Astrocyte of the cerebellum (primary cell): ENCODE measurements at regions not wholly inside any gene's neighbourhood (a gene's known extent, or its start where the extent isn't known, plus 50 kb on each side); places are given as distances from the start of the nearest gene placed in this dataset.
"Not testable (repeated sequence)": the region's sequence is repeated elsewhere in the genome, so short reads cannot be mapped to it uniquely, and the experiment has no call there.

Source experiments
- DNase-seq: peaks from one replicate; pipeline ENCODE4 v3.0.0-alpha.2; 2011; ENCODE audit warnings: low read depth
- H3K4me3 ChIP-seq: 2 replicates; pipeline ENCODE4 v1.5.1; 2011; ENCODE audit warnings: mild to moderate bottlenecking, low read depth, low read length, moderate library complexity
- in situ Hi-C: cut with HindIII; loops from 2 replicates; pipeline ENCODE4 v1.10.0; 2017; ENCODE audit warnings: low sequenced_read_pairs
- TF ChIP-seq, protein P1 (sequence below): IDR thresholded peaks from 2 replicates; pipeline ENCODE4 v1.5.1; 2012; ENCODE audit warnings: low read length, low read depth, moderate library complexity, mild to moderate bottlenecking; ENCODE audit errors: missing control alignments

DNA sequence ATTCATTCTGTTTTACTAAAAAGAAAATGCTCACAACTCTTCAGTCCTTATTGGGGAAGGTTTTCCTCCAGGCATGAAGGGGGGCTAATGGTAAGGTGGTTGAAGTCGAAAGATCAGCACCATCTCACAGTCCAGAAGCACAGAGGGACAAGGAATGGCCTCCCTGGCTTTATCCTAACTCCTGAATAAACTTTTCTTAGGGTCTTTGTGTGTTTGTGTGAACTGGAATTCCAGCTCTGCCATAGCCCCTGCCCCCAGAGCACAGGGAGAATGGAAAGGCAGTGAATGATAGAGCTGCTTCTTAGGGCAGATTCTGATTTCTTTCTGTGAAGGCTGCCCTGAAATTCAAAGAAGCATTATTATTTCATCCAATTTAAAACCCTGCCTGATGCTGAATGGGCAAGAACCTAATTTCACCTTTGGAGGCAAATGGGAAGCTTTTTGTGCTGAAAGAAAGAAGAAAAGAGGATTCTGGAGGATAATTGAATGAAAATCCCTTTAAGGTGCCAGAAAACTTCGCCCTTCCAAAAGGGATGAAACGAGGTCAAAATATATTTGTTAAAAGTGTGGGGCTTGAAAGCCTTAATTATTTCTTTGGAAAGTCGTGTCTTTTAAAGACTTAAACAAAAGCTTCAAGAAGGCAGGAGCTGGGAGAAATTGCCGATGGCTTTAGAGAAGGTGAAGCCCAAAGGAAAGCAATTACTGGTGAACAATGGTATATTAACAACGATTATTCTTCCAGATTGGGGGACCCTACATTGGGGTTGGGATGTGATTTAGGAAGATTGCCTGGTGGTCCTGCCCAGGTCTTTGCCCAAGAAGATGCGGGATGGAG, 259.9 kb upstream of the RGMA start:
- no peak overlapping the region for H3K4me3 ChIP-seq
- no peak for DNase-seq
- in situ Hi-C loops: no loop called here
- TF ChIP-seq, protein P1, sequence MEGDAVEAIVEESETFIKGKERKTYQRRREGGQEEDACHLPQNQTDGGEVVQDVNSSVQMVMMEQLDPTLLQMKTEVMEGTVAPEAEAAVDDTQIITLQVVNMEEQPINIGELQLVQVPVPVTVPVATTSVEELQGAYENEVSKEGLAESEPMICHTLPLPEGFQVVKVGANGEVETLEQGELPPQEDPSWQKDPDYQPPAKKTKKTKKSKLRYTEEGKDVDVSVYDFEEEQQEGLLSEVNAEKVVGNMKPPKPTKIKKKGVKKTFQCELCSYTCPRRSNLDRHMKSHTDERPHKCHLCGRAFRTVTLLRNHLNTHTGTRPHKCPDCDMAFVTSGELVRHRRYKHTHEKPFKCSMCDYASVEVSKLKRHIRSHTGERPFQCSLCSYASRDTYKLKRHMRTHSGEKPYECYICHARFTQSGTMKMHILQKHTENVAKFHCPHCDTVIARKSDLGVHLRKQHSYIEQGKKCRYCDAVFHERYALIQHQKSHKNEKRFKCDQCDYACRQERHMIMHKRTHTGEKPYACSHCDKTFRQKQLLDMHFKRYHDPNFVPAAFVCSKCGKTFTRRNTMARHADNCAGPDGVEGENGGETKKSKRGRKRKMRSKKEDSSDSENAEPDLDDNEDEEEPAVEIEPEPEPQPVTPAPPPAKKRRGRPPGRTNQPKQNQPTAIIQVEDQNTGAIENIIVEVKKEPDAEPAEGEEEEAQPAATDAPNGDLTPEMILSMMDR: no peak

DNA sequence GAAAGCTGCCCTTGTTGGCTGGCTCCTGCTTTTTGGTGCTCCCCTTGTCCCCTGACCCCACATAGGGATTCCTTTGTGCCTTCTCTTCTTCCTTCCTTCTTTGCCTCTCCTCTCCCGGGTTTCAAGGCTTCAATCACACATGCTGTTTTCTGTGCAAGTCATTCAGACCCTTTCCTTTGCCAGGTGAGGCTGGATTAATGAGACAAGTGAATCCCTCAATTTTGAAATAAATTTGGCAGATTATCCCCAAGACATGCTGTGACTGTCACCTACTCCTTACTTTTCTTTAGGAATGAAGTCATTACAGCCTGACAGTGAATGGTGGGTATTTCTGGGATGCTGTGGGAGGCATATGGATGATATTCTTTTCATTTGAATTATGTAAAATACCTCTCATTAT, 259.0 kb upstream of the RGMA start:
- no peak for DNase-seq
- H3K4me3 ChIP-seq: no peak overlapping the region
- TF ChIP-seq, protein P1: no peak
- in situ Hi-C loops: no loop called here

DNA sequence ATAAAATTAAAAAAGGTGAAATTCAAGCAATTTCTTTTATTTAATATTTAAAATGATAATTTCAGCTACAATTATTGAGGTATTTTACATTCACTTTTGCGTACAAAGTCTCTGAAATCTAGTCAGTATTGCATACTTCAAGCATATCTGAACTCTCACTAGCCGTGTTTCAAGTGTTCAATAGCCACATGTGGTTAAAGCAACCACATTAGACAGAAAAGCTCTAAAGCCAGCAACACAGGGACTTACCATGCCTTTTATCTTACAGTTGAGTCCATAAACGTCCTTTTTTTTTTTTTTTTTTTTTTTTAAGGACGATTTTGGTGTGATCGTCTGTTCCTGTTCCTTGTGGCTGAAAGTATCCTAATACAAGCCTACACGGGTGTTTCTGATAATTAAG, 257.0 kb upstream of the RGMA start:
- TF ChIP-seq, protein P1: no peak
- no peak overlapping the region for H3K4me3 ChIP-seq
- DNase-seq: no peak
- in situ Hi-C loops: no loop called here

DNA sequence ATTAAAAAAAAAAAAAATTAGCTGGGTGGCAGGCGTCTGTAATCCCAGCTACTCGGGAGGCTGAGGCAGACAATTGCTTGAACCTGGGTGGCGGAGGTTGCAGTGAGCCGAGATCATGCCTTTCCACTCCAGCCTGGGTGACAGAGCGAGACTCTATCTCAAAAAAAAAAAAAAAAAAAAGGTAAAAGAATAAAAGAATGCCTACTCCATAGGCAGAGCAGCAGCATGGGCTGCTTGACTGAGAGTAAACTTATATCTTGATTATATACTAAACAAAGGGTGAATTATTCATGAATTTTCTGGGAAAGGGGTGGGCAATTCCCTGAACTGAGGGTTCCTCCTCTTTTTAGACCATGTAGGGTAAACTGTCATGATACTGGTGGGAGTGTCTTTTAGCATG, 254.4 kb upstream of the RGMA start:
- in situ Hi-C loops, DNase-seq: not testable (repeated sequence)

DNA sequence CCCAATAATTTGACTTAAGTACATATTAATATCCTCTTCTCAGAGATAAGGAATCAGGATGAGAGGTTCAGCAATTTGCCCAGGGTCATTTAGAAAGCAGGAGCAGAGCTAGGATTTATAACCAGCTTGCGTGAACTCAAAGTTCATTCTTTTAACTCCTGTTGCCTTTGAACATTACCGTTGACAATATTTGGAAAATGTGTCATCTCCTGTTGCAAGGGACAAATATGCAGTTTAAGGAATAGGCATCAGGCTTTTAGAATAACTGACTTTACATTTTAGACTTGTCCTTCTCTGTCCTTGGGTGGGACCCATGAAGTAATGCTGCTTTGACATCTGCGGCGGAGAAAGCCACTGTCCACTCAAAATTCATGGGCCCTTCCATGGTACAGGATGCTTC, 252.2 kb upstream of the RGMA start:
- DNase-seq: no peak
- H3K4me3 ChIP-seq: no peak overlapping the region

More for the DNA sequence above, 254.4 kb upstream of the RGMA start:
- H3K4me3 ChIP-seq: not testable (repeated sequence)

DNA sequence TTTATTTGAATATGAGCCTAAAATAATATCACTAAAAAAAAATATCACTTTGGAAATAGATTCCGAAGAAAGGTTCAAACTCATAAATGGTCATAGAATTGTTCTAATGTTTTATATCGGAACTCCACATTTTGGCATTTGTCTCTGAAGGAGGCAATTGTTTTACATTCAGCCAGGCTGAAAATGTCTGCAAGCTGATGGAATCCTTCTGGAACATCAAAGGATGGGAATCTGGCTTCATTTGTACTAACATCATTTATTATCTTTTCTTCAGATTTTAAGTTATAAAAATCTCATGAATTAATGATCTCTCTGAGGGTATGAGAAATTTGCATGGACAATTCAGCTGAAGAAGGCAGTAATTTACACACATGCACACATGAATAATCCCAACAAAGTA, 251.4 kb upstream of the RGMA start:
- in situ Hi-C loops: no loop called here
- H3K4me3 ChIP-seq: no peak overlapping the region
- no peak for DNase-seq
- TF ChIP-seq, protein P1: no peak

More for the DNA sequence above, 252.2 kb upstream of the RGMA start:
- TF ChIP-seq, protein P1: no peak
- in situ Hi-C loops: no loop called here

DNA sequence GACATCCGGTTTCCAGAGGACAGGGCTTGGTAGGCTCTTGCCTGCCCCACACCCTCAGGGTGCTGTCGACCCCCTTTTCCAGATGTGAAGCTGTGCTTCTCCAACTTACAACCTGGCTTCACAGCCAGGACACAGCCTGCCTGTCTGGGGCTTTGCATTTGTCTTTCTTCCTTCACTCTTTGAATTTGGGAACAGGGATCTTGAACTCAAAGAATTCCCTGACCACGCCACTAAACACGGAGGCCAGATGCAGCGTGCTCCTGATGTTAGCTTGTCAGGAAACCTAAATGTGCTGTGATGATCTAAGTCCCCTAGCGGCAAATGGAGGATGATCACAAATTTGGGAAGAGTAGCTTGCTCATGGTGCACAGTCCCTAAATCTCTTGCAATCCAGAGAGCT, 244.8 kb upstream of the RGMA start:
- no peak overlapping the region for H3K4me3 ChIP-seq
- DNase-seq: no peak
- TF ChIP-seq, protein P1: no peak
- in situ Hi-C loops: no loop called here

DNA sequence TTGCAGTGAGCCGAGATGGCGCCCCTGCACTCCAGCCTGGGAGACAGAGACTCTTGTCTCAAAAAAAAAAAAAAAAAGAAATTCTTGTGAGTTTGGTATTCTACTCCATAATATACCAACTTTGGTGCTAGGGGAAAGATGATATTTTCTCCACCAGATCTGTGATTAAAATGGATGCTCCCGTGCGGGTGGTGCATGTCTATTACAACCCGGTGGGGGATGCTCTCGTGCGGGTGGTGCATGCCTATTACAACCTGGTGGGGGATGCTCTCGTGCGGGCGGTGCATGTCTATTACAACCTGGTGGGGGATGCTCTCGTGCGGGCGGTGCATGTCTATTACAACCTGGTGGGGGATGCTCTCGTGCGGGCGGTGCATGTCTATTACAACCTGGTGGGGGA, 244.1 kb upstream of the RGMA start:
- DNase-seq, in situ Hi-C loops: not testable (repeated sequence)

More for the DNA sequence above, 244.1 kb upstream of the RGMA start:
- not testable (repeated sequence) for H3K4me3 ChIP-seq
